ENCODE measurements at regions not wholly inside any gene's neighbourhood (a gene's known extent, or its start where the extent isn't known, plus 50 kb on each side); places are given as distances from the start of the nearest gene placed in this dataset.

DNA sequence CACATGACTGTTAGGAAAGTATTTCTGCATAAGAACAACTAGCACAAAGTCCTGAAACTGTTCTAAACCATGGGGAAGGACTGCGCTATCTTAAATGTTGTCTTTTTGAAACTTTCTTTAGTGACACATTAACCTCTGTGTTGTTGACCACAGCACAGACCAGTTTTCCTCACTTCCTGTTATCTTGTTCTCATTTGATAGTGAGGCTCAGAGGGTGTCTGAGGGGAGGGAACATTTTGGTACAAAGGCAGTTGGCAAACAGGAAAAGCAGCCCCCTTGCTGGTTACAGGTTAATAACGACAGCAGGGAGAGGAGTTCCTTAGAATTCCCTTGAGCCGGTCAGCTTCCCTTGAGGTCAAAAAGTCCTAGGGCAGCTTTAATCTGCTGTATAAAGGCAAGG, 143.5 kb upstream of the BMP2 start (continued):
- TF ChIP-seq MED1 (CRISPR knock-in tag; IDR thresholded peaks at IDR 0.05): peak; percentile 57; the same call in 1 of the 2 replicates
- no peak for TF ChIP-seq AGO2 (optimal IDR thresholded peaks at IDR 0.05; ENCODE audit: low read depth, low read length)
- TF ChIP-seq SOX6 (IDR thresholded peaks at IDR 0.05): no peak
- TF ChIP-seq SOX6 (CRISPR knock-in tag; IDR thresholded peaks at IDR 0.05): peak; percentile 60
- TF ChIP-seq, protein P1, sequence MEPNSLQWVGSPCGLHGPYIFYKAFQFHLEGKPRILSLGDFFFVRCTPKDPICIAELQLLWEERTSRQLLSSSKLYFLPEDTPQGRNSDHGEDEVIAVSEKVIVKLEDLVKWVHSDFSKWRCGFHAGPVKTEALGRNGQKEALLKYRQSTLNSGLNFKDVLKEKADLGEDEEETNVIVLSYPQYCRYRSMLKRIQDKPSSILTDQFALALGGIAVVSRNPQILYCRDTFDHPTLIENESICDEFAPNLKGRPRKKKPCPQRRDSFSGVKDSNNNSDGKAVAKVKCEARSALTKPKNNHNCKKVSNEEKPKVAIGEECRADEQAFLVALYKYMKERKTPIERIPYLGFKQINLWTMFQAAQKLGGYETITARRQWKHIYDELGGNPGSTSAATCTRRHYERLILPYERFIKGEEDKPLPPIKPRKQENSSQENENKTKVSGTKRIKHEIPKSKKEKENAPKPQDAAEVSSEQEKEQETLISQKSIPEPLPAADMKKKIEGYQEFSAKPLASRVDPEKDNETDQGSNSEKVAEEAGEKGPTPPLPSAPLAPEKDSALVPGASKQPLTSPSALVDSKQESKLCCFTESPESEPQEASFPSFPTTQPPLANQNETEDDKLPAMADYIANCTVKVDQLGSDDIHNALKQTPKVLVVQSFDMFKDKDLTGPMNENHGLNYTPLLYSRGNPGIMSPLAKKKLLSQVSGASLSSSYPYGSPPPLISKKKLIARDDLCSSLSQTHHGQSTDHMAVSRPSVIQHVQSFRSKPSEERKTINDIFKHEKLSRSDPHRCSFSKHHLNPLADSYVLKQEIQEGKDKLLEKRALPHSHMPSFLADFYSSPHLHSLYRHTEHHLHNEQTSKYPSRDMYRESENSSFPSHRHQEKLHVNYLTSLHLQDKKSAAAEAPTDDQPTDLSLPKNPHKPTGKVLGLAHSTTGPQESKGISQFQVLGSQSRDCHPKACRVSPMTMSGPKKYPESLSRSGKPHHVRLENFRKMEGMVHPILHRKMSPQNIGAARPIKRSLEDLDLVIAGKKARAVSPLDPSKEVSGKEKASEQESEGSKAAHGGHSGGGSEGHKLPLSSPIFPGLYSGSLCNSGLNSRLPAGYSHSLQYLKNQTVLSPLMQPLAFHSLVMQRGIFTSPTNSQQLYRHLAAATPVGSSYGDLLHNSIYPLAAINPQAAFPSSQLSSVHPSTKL (CRISPR knock-in tag; IDR thresholded peaks at IDR 0.05): no peak
- TF ChIP-seq ZNF256 (CRISPR knock-in tag; conservative IDR thresholded peaks at IDR 0.05): no peak
- TF ChIP-seq ZNF878 (CRISPR knock-in tag; IDR thresholded peaks at IDR 0.05): no peak
- TF ChIP-seq, protein P2, sequence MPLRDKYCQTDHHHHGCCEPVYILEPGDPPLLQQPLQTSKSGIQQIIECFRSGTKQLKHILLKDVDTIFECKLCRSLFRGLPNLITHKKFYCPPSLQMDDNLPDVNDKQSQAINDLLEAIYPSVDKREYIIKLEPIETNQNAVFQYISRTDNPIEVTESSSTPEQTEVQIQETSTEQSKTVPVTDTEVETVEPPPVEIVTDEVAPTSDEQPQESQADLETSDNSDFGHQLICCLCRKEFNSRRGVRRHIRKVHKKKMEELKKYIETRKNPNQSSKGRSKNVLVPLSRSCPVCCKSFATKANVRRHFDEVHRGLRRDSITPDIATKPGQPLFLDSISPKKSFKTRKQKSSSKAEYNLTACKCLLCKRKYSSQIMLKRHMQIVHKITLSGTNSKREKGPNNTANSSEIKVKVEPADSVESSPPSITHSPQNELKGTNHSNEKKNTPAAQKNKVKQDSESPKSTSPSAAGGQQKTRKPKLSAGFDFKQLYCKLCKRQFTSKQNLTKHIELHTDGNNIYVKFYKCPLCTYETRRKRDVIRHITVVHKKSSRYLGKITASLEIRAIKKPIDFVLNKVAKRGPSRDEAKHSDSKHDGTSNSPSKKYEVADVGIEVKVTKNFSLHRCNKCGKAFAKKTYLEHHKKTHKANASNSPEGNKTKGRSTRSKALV (CRISPR knock-in tag; IDR thresholded peaks at IDR 0.05): no peak
- peak; percentile 66 for TF ChIP-seq ELF3 (CRISPR knock-in tag; IDR thresholded peaks at IDR 0.05)
- no peak for TF ChIP-seq ZFP1 (CRISPR knock-in tag; IDR thresholded peaks at IDR 0.05)
- no peak for TF ChIP-seq EZH2 (conservative IDR thresholded peaks at IDR 0.05; ENCODE audit: low read depth, low read length)
- no peak for TF ChIP-seq KDM4B (CRISPR knock-in tag; IDR thresholded peaks at IDR 0.05)
- TF ChIP-seq KDM5B (CRISPR knock-in tag; IDR thresholded peaks at IDR 0.05; ENCODE audit: borderline replicate concordance): no peak
- TF ChIP-seq ZFP82 (CRISPR knock-in tag; IDR thresholded peaks at IDR 0.05; ENCODE audit: borderline replicate concordance): no peak
- TF ChIP-seq NKX3-1 (CRISPR knock-in tag; IDR thresholded peaks at IDR 0.05): no peak
- TF ChIP-seq, protein P3, sequence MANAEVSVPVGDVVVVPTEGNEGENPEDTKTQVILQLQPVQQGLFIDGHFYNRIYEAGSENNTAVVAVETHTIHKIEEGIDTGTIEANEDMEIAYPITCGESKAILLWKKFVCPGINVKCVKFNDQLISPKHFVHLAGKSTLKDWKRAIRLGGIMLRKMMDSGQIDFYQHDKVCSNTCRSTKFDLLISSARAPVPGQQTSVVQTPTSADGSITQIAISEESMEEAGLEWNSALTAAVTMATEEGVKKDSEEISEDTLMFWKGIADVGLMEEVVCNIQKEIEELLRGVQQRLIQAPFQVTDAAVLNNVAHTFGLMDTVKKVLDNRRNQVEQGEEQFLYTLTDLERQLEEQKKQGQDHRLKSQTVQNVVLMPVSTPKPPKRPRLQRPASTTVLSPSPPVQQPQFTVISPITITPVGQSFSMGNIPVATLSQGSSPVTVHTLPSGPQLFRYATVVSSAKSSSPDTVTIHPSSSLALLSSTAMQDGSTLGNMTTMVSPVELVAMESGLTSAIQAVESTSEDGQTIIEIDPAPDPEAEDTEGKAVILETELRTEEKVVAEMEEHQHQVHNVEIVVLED (CRISPR knock-in tag; IDR thresholded peaks at IDR 0.05; ENCODE audit: borderline replicate concordance): no peak
- no peak for TF ChIP-seq SNAI1 (CRISPR knock-in tag; IDR thresholded peaks at IDR 0.05; ENCODE audit: borderline replicate concordance)
- TF ChIP-seq, protein P4, sequence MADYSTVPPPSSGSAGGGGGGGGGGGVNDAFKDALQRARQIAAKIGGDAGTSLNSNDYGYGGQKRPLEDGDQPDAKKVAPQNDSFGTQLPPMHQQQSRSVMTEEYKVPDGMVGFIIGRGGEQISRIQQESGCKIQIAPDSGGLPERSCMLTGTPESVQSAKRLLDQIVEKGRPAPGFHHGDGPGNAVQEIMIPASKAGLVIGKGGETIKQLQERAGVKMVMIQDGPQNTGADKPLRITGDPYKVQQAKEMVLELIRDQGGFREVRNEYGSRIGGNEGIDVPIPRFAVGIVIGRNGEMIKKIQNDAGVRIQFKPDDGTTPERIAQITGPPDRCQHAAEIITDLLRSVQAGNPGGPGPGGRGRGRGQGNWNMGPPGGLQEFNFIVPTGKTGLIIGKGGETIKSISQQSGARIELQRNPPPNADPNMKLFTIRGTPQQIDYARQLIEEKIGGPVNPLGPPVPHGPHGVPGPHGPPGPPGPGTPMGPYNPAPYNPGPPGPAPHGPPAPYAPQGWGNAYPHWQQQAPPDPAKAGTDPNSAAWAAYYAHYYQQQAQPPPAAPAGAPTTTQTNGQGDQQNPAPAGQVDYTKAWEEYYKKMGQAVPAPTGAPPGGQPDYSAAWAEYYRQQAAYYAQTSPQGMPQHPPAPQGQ (CRISPR knock-in tag; IDR thresholded peaks at IDR 0.05; ENCODE audit: borderline replicate concordance): no peak
- TF ChIP-seq, protein P5, sequence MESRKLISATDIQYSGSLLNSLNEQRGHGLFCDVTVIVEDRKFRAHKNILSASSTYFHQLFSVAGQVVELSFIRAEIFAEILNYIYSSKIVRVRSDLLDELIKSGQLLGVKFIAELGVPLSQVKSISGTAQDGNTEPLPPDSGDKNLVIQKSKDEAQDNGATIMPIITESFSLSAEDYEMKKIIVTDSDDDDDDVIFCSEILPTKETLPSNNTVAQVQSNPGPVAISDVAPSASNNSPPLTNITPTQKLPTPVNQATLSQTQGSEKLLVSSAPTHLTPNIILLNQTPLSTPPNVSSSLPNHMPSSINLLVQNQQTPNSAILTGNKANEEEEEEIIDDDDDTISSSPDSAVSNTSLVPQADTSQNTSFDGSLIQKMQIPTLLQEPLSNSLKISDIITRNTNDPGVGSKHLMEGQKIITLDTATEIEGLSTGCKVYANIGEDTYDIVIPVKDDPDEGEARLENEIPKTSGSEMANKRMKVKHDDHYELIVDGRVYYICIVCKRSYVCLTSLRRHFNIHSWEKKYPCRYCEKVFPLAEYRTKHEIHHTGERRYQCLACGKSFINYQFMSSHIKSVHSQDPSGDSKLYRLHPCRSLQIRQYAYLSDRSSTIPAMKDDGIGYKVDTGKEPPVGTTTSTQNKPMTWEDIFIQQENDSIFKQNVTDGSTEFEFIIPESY (CRISPR knock-in tag; IDR thresholded peaks at IDR 0.05): no peak
